ENCODE measurements at regions not wholly inside any gene's neighbourhood (a gene's known extent, or its start where the extent isn't known, plus 50 kb on each side); places are given as distances from the start of the nearest gene placed in this dataset.

DNA sequence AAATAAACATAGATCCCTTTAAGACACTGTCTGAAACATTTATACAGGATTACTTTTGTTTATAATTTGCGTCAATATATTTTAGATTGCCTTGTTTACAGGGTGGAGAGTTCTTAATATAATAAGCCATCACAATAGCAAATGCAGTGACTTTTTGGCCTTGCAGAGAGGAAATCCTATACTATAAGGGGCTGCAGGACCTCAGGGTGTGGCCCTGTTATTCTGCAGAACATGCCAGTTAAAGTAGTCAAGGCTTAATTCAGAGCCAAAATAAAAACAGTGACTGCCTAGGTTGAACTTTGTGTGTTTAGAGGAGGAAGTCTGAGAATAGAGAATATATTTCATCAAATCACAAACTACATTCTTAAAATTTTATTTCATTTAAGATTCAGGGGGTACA is 381.6 kb downstream of the DUSP6 start:
- Histone ChIP-seq H4K20me1 (ENCODE audit: insufficient read depth) (no peaks in the 10 kb centered on the region), H3K4me1 (ENCODE audit: control insufficient read depth in 1 of 2, insufficient read depth in 2 of 2, low read depth in 1 of 2, low read length in 1 of 2) (no peaks in the 10 kb centered on the region), H2AFZ (ENCODE audit: low read depth) (no peak overlapping the region), H3K27me3 (ENCODE audit: insufficient read depth) (no peaks in the 10 kb centered on the region), H3K27ac (ENCODE audit: low read depth in 2 of 2, low read length in 1 of 2) (no peak overlapping the region), H3K9me2 (no peaks in the 10 kb centered on the region), H3K9ac (no peak overlapping the region), H3K4me2 (no peak overlapping the region), H3K9me3 (no peaks in the 10 kb centered on the region), H3F3A (replicated peaks; ENCODE audit: insufficient read depth) (no peaks in the 10 kb centered on the region), H3K79me2 (ENCODE audit: insufficient read depth) (no peaks in the 10 kb centered on the region), H3K4me3 (ENCODE audit: low read depth in 2 of 2, low read length in 1 of 2) (no peak overlapping the region), H3K36me3 (replicated peaks in 1 of 2; ENCODE audit: control insufficient read depth in 1 of 2, insufficient read depth in 2 of 2, low read length in 1 of 2) (no peaks in the 10 kb centered on the region)
- TF ChIP-seq JUND (IDR thresholded peaks at IDR 0.05) (no peak), TCF12 (IDR thresholded peaks at IDR 0.05) (no peak), TAF1 (IDR thresholded peaks at IDR 0.05; ENCODE audit: borderline replicate concordance, low read depth, low read length) (no peak), FOXM1 (IDR thresholded peaks at IDR 0.05; ENCODE audit: low read depth) (no peak), RXRA (IDR thresholded peaks at IDR 0.05; ENCODE audit: borderline replicate concordance, low read depth) (no peak)
- 85% methylated on average over 1 of the region's 1 CpG for WGBS (ENCODE audit: low lambda C conversion rate)
- CTCF ChIA-PET = interaction anchor here (1.2 to 1.7 kb wide), 2 partner anchors 10 to 24 kb away, joined by 3 read pairs; no protein-coding TSS in a partner anchor
- POLR2A ChIA-PET = no interaction called here
- DNase-seq = no peak

DNA sequence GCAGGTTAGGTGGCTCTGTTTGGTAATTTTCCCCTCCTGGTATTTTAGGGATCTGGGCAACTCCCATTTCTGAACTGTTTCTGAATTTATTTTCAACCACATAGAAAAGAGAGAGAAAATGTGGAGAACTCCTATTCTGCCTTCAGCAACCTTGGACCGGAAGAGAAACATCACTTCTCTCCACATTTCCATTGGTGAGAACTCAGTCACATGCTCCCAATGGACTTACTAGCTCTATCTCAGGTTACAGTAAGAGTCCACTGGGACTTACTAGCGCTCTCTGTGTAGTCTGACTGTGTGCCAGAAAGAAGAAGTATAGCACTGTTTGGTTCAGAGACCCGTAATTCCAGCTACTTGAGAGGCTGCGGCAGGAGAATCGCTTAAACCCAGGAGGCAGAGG is 383.2 kb downstream of the DUSP6 start:
- no peak overlapping the region for H3K9ac ChIP-seq
- H3K4me3 ChIP-seq (ENCODE audit: low read depth in 2 of 2, low read length in 1 of 2) = no peak overlapping the region
- H3F3A ChIP-seq (replicated peaks; ENCODE audit: insufficient read depth) = no peaks in the 10 kb centered on the region
- no peaks in the 10 kb centered on the region for H3K36me3 ChIP-seq (replicated peaks in 1 of 2; ENCODE audit: control insufficient read depth in 1 of 2, insufficient read depth in 2 of 2, low read length in 1 of 2)
- H3K27me3 ChIP-seq (ENCODE audit: insufficient read depth) = no peaks in the 10 kb centered on the region
- TF ChIP-seq FOSL2 (IDR thresholded peaks at IDR 0.05; ENCODE audit: borderline replicate concordance, low read depth) = no peak
- no peak for TF ChIP-seq EZH2phosphoT487 (IDR thresholded peaks at IDR 0.05; ENCODE audit: borderline replicate concordance, low read depth)
- TF ChIP-seq, protein P1, sequence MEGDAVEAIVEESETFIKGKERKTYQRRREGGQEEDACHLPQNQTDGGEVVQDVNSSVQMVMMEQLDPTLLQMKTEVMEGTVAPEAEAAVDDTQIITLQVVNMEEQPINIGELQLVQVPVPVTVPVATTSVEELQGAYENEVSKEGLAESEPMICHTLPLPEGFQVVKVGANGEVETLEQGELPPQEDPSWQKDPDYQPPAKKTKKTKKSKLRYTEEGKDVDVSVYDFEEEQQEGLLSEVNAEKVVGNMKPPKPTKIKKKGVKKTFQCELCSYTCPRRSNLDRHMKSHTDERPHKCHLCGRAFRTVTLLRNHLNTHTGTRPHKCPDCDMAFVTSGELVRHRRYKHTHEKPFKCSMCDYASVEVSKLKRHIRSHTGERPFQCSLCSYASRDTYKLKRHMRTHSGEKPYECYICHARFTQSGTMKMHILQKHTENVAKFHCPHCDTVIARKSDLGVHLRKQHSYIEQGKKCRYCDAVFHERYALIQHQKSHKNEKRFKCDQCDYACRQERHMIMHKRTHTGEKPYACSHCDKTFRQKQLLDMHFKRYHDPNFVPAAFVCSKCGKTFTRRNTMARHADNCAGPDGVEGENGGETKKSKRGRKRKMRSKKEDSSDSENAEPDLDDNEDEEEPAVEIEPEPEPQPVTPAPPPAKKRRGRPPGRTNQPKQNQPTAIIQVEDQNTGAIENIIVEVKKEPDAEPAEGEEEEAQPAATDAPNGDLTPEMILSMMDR (IDR thresholded peaks at IDR 0.05) = no peak
- TF ChIP-seq, protein P2, sequence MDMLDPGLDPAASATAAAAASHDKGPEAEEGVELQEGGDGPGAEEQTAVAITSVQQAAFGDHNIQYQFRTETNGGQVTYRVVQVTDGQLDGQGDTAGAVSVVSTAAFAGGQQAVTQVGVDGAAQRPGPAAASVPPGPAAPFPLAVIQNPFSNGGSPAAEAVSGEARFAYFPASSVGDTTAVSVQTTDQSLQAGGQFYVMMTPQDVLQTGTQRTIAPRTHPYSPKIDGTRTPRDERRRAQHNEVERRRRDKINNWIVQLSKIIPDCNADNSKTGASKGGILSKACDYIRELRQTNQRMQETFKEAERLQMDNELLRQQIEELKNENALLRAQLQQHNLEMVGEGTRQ (IDR thresholded peaks at IDR 0.05; ENCODE audit: borderline replicate concordance, low read depth, low read length) = no peak
- TF ChIP-seq FOXJ3 (CRISPR knock-in tag; IDR thresholded peaks at IDR 0.05) = no peak
- TF ChIP-seq FOXM1 (IDR thresholded peaks at IDR 0.05; ENCODE audit: low read depth) = no peak
- TF ChIP-seq CHD2 (IDR thresholded peaks at IDR 0.05; ENCODE audit: low read length, partially characterized antibody) = no peak
- TF ChIP-seq YY1 (IDR thresholded peaks at IDR 0.05; ENCODE audit: low read depth) = no peak
- TF ChIP-seq TCF12 (IDR thresholded peaks at IDR 0.05) = no peak
- no peak for TF ChIP-seq GABPA (IDR thresholded peaks at IDR 0.05; ENCODE audit: low read depth)
- TF ChIP-seq, protein P3, sequence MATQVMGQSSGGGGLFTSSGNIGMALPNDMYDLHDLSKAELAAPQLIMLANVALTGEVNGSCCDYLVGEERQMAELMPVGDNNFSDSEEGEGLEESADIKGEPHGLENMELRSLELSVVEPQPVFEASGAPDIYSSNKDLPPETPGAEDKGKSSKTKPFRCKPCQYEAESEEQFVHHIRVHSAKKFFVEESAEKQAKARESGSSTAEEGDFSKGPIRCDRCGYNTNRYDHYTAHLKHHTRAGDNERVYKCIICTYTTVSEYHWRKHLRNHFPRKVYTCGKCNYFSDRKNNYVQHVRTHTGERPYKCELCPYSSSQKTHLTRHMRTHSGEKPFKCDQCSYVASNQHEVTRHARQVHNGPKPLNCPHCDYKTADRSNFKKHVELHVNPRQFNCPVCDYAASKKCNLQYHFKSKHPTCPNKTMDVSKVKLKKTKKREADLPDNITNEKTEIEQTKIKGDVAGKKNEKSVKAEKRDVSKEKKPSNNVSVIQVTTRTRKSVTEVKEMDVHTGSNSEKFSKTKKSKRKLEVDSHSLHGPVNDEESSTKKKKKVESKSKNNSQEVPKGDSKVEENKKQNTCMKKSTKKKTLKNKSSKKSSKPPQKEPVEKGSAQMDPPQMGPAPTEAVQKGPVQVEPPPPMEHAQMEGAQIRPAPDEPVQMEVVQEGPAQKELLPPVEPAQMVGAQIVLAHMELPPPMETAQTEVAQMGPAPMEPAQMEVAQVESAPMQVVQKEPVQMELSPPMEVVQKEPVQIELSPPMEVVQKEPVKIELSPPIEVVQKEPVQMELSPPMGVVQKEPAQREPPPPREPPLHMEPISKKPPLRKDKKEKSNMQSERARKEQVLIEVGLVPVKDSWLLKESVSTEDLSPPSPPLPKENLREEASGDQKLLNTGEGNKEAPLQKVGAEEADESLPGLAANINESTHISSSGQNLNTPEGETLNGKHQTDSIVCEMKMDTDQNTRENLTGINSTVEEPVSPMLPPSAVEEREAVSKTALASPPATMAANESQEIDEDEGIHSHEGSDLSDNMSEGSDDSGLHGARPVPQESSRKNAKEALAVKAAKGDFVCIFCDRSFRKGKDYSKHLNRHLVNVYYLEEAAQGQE (IDR thresholded peaks at IDR 0.05; ENCODE audit: low read depth, low read length) = no peak
- no peak for TF ChIP-seq POLR2AphosphoS5 (IDR thresholded peaks at IDR 0.05; ENCODE audit: low read depth, low read length)
- no peak for TF ChIP-seq TAF1 (IDR thresholded peaks at IDR 0.05; ENCODE audit: borderline replicate concordance, low read depth, low read length)
- no peak for TF ChIP-seq NFIC (IDR thresholded peaks at IDR 0.05; ENCODE audit: borderline replicate concordance)
- TF ChIP-seq SIN3A (IDR thresholded peaks at IDR 0.05; ENCODE audit: borderline replicate concordance, low read depth, low read length) = no peak
- TF ChIP-seq GATA2 (CRISPR knock-in tag; IDR thresholded peaks at IDR 0.05) = no peak
- 95% methylated on average over 5 of the region's 5 CpGs for WGBS (ENCODE audit: low lambda C conversion rate)
- no peaks in the 10 kb centered on the region for H4K20me1 ChIP-seq (ENCODE audit: insufficient read depth)
- ChIA-PET POLR2A (no interaction called here), CTCF (interaction anchor here (1.7 kb wide), 1 partner anchor 25 kb away, joined by 3 read pairs; no protein-coding TSS in a partner anchor)
- H3K27ac ChIP-seq (ENCODE audit: low read depth in 2 of 2, low read length in 1 of 2) = no peak overlapping the region
- H3K79me2 ChIP-seq (ENCODE audit: insufficient read depth) = no peaks in the 10 kb centered on the region
- no peaks in the 10 kb centered on the region for H3K4me1 ChIP-seq (ENCODE audit: control insufficient read depth in 1 of 2, insufficient read depth in 2 of 2, low read depth in 1 of 2, low read length in 1 of 2)
- H3K4me2 ChIP-seq = no peak overlapping the region
- no peak for DNase-seq
- H3K9me2 ChIP-seq = no peaks in the 10 kb centered on the region
- no peaks in the 10 kb centered on the region for H3K9me3 ChIP-seq
- no peak overlapping the region for H2AFZ ChIP-seq (ENCODE audit: low read depth)
